Parathyroid adenoma (tissue), 2 donors: ENCODE measurements at regions not wholly inside any gene's neighbourhood (a gene's known extent, or its start where the extent isn't known, plus 50 kb on each side); places are given as distances from the start of the nearest gene placed in this dataset.

Source experiments
- H2AFZ ChIP-seq: fragments of 300-600 bp; sonication (generic); one replicate; pipeline ENCODE4 v1.7.0; 2017; ENCODE audit warnings: antibody characterized with exemption, mild to moderate bottlenecking
- H3K27ac ChIP-seq: fragments of 300-600 bp; sonication (generic); one replicate; pipeline ENCODE4 v1.7.0; 2017
- H3K27me3 ChIP-seq: fragments of 300-600 bp; sonication (generic); one replicate; pipeline ENCODE4 v1.7.0; 2017; ENCODE audit warnings: low read length; ENCODE audit not compliant: control insufficient read depth, insufficient read depth
- H3K36me3 ChIP-seq: fragments of 300-600 bp; sonication (generic); one replicate; pipeline ENCODE4 v1.7.0; 2017; ENCODE audit warnings: low read length; ENCODE audit not compliant: control insufficient read depth, insufficient read depth
- H3K4me1 ChIP-seq: fragments of 300-600 bp; sonication (generic); one replicate; pipeline ENCODE4 v1.7.0; 2017; ENCODE audit warnings: control low read depth
- H3K4me2 ChIP-seq: fragments of 300-600 bp; sonication (generic); one replicate; pipeline ENCODE4 v1.7.0; 2017; ENCODE audit warnings: low read length
- H3K4me3 ChIP-seq: fragments of 300-600 bp; sonication (generic); one replicate; pipeline ENCODE4 v1.7.0; 2017; ENCODE audit warnings: low read depth, low read length
- H3K79me2 ChIP-seq: fragments of 300-600 bp; sonication (generic); one replicate; pipeline ENCODE4 v1.7.0; 2017; ENCODE audit warnings: control low read depth
- H3K9ac ChIP-seq: fragments of 300-600 bp; sonication (generic); one replicate; pipeline ENCODE4 v1.7.0; 2017; ENCODE audit warnings: mild to moderate bottlenecking
- H3K9me3 ChIP-seq: fragments of 300-600 bp; sonication (generic); one replicate; pipeline ENCODE4 v1.7.0; 2017; ENCODE audit warnings: low read length; ENCODE audit not compliant: control insufficient read depth
- TF ChIP-seq, protein P1 (sequence below): fragments of 300-600 bp; sonication (generic); IDR thresholded peaks from one replicate; pipeline ENCODE4 v1.7.0; 2017; ENCODE audit warnings: antibody characterized with exemption, mild to moderate bottlenecking
- donor health status: primary hyperparathyroidism.

DNA sequence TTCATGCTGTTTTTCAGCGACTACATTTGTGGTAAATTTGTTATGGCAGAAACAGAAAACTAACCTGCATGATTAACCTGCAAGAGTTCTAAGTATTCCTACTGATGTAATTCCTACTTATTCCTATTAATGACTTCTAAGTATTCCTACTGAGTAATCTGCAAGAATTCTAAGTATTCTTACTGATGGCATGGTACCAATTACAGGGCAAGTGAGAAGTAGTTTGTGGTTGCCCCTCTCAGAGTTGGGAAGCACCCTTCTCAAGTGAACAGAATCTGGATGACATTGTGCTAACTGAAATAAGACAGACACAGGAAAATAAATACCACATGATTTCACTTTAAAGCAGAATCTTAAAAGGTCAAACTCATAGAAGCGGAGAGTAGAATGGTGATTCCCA lies 100.9 kb upstream of the CPNE8 start:
- Histone ChIP-seq H3K27me3 (no peaks in the 10 kb centered on the region), H3K9me3 (no peaks in the 10 kb centered on the region), H3K4me2 (no peak overlapping the region), H3K79me2 (no peaks in the 10 kb centered on the region), H3K36me3 (no peaks in the 10 kb centered on the region), H3K4me3 (no peak overlapping the region), H3K27ac (no peak overlapping the region), H2AFZ (no peak overlapping the region), H3K4me1 (no peaks in the 10 kb centered on the region), H3K9ac (no peak overlapping the region)
- TF ChIP-seq, protein P1, sequence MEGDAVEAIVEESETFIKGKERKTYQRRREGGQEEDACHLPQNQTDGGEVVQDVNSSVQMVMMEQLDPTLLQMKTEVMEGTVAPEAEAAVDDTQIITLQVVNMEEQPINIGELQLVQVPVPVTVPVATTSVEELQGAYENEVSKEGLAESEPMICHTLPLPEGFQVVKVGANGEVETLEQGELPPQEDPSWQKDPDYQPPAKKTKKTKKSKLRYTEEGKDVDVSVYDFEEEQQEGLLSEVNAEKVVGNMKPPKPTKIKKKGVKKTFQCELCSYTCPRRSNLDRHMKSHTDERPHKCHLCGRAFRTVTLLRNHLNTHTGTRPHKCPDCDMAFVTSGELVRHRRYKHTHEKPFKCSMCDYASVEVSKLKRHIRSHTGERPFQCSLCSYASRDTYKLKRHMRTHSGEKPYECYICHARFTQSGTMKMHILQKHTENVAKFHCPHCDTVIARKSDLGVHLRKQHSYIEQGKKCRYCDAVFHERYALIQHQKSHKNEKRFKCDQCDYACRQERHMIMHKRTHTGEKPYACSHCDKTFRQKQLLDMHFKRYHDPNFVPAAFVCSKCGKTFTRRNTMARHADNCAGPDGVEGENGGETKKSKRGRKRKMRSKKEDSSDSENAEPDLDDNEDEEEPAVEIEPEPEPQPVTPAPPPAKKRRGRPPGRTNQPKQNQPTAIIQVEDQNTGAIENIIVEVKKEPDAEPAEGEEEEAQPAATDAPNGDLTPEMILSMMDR = no peak

DNA sequence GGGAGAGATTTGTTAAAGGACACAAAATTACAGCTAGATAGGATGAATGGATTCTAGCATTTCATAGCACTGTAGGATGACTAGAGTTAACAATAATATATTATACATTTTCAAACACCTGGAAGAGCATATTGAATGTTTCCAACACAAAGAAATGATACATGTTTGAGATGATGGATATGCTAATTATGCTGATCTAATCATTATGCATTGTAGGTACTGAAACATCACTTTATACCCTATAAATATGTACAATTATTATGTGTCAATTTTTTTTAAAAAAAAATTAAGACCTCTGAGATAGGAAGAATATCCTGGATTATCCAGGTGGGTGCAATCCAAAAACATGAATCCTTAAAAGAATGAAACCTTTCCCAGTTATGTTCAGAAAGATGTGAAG lies 100.3 kb upstream of the CPNE8 start:
- no peaks in the 10 kb centered on the region for H3K27me3 ChIP-seq
- H3K4me1 ChIP-seq = no peaks in the 10 kb centered on the region
- H3K4me3 ChIP-seq = no peak overlapping the region
- no peak overlapping the region for H3K9ac ChIP-seq
- H3K4me2 ChIP-seq = no peak overlapping the region
- no peaks in the 10 kb centered on the region for H3K36me3 ChIP-seq
- TF ChIP-seq, protein P1 = no peak
- no peaks in the 10 kb centered on the region for H3K9me3 ChIP-seq
- no peak overlapping the region for H2AFZ ChIP-seq
- no peak overlapping the region for H3K27ac ChIP-seq
- no peaks in the 10 kb centered on the region for H3K79me2 ChIP-seq

DNA sequence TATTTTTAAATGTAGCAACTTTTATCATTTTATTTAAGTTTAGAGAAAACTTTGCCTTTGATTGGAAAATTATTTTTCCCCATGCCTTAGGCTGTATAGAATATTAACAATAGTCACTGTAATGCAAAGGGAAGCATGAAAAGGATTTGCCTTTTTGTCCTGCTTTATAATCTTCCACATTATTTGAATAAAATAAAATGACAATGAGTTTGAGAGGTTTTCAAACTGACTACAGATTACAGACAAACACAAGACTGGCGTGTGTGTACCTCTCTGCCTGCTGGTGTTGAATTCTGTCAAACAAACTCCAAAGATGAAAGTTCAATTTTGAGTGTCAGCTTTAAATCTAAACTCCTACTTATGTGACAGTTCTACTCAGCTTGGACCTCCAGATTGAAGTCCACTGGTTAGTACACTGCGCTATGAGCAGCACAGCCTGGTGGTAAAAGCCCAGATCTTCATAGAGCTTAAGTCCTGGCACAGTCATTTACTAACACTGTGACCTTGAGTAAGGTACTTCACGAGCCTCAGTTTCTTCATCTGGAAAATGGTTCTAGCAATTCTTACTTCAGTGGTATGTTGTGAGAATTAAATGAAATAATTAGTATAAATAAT lies 98.3 kb upstream of the CPNE8 start:
- Histone ChIP-seq H3K4me1 (no peaks in the 10 kb centered on the region), H3K36me3 (no peaks in the 10 kb centered on the region), H3K27me3 (no peaks in the 10 kb centered on the region), H3K4me2 (no peak overlapping the region), H3K4me3 (no peak overlapping the region), H3K79me2 (no peaks in the 10 kb centered on the region), H3K27ac (no peak overlapping the region), H3K9ac (no peak overlapping the region), H3K9me3 (no peaks in the 10 kb centered on the region), H2AFZ (no peak overlapping the region)
- TF ChIP-seq, protein P1 = no peak

DNA sequence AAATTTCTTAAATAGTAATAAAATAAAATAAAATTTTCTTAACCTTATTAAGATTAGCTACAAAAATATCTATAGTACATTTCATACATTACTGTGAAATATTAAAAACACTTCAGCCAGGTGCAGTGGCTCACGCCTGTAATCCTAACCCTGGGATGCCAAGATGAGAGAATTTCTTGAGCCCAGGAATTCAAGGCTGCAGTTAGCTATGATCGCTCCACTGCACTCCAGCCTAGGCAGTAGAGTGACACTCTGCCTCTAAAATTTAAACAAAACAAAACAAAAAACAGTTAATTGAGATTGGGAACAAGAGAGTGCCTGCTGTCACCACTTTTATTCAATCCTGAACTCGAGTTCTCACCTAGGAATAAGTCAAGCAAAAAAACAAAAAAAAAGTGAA lies 95.0 kb upstream of the CPNE8 start:
- Histone ChIP-seq H3K9ac (no peak overlapping the region), H3K36me3 (no peaks in the 10 kb centered on the region), H3K4me2 (no peak overlapping the region), H2AFZ (no peak overlapping the region), H3K79me2 (no peaks in the 10 kb centered on the region), H3K4me3 (no peak overlapping the region), H3K4me1 (no peaks in the 10 kb centered on the region), H3K9me3 (no peaks in the 10 kb centered on the region), H3K27ac (no peak overlapping the region), H3K27me3 (no peaks in the 10 kb centered on the region)
- TF ChIP-seq, protein P1 = no peak

DNA sequence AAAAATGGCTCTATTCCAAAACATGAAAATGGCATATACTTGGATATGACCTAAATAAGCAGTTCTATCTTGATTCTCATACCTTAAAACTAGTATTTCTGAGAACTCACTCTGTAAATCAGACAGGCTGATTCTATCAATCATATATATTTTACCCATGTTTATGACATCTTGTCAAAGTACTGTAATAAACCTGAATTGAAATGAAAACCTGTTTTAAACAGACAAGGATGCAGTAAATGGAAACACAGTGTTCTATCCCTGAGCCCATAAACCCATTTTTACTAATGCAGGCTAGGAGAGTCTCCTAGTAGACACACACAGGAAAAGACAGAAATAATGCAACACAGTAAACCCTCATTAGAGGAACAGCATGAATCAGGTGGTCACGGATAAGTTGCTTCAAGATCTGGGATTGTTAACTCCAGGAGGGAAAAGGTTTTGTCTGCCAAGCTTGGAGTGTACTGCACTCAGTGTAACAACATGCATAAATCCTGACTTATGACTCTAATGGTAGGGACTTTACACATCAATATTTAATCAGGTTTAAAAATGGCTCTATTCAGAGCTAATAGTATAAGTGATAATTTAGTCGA lies 93.6 kb upstream of the CPNE8 start:
- H2AFZ ChIP-seq = no peak overlapping the region
- no peaks in the 10 kb centered on the region for H3K4me1 ChIP-seq
- TF ChIP-seq, protein P1 = no peak
- no peak overlapping the region for H3K4me2 ChIP-seq
- H3K9ac ChIP-seq = no peak overlapping the region
- H3K27ac ChIP-seq = no peak overlapping the region
- no peak overlapping the region for H3K4me3 ChIP-seq
- no peaks in the 10 kb centered on the region for H3K36me3 ChIP-seq
- H3K27me3 ChIP-seq = no peaks in the 10 kb centered on the region
- no peaks in the 10 kb centered on the region for H3K79me2 ChIP-seq
- H3K9me3 ChIP-seq = no peaks in the 10 kb centered on the region
